Small intestine (tissue), 7 donors: ENCODE measurements at regions not wholly inside any gene's neighbourhood (a gene's known extent, or its start where the extent isn't known, plus 50 kb on each side); places are given as distances from the start of the nearest gene placed in this dataset.

ENCODE experiments used
- DNase-seq, 2 donors: peaks; one replicate each; pipeline versions ENCODE4 v3.0.0 to v3.0.0-alpha.2; 2013
- FAIRE-seq: peaks from 2 replicates; lab custom pipeline; 2012; peaks lifted over from hg19 to GRCh38; lab: Jason Lieb, UNC
- H3K27ac ChIP-seq, 3 donors: one replicate each; pipeline ENCODE4 v1.5.1; 2013; ENCODE audit warnings: low read length in 2 of 3, mild to moderate bottlenecking in 2 of 3, control low read depth in 1 of 3, inconsistent platforms in 1 of 3, low read depth in 1 of 3, moderate library complexity in 1 of 3
- H3K27me3 ChIP-seq, 3 donors: one replicate each; pipeline ENCODE4 v1.6.1; 2013; ENCODE audit warnings: low read length in 3 of 3, inconsistent platforms in 1 of 3; ENCODE audit not compliant: control insufficient read depth in 3 of 3, insufficient read depth in 3 of 3
- H3K36me3 ChIP-seq, 3 donors: one replicate each; pipeline ENCODE4 v1.6.1; 2013; ENCODE audit warnings: low read length in 3 of 3, inconsistent platforms in 1 of 3, low read depth in 1 of 3, mild to moderate bottlenecking in 1 of 3, moderate library complexity in 1 of 3; ENCODE audit not compliant: control insufficient read depth in 3 of 3, insufficient read depth in 2 of 3
- H3K4me1 ChIP-seq, 3 donors: one replicate each; pipeline ENCODE4 v1.6.1; 2013; ENCODE audit warnings: low read length in 2 of 3, inconsistent platforms in 1 of 3, low read depth in 1 of 3, mild to moderate bottlenecking in 1 of 3, moderate library complexity in 1 of 3; ENCODE audit not compliant: control insufficient read depth in 3 of 3, insufficient read depth in 2 of 3
- H3K4me3 ChIP-seq, 3 donors: one replicate each; pipeline ENCODE4 v1.5.1; 2013; ENCODE audit warnings: low read length in 3 of 3, control low read depth in 1 of 3, inconsistent platforms in 1 of 3, low read depth in 1 of 3, mild to moderate bottlenecking in 1 of 3, moderate library complexity in 1 of 3
- H3K9me3 ChIP-seq, 2 donors: one replicate each; pipeline ENCODE4 v1.6.1; 2013; ENCODE audit warnings: low read depth in 1 of 2, low read length in 1 of 2; ENCODE audit not compliant: control insufficient read depth in 2 of 2, insufficient read depth in 1 of 2
- WGBS, 3 donors: extraction: QIAGEN DNeasy Blood & Tissue Kit; methylation state at CpG; one replicate each; pipeline ENCODE4 v1.1.7; 2013; 5-methylcytosine and 5-hydroxymethylcytosine counted together
- donor health status: healthy with polysubstance abuse.
- donor health status: control.
- donor health status: control.
- donor health status: Bipolar disorder and iron deficiency.
- donor health status: healthy.

DNA sequence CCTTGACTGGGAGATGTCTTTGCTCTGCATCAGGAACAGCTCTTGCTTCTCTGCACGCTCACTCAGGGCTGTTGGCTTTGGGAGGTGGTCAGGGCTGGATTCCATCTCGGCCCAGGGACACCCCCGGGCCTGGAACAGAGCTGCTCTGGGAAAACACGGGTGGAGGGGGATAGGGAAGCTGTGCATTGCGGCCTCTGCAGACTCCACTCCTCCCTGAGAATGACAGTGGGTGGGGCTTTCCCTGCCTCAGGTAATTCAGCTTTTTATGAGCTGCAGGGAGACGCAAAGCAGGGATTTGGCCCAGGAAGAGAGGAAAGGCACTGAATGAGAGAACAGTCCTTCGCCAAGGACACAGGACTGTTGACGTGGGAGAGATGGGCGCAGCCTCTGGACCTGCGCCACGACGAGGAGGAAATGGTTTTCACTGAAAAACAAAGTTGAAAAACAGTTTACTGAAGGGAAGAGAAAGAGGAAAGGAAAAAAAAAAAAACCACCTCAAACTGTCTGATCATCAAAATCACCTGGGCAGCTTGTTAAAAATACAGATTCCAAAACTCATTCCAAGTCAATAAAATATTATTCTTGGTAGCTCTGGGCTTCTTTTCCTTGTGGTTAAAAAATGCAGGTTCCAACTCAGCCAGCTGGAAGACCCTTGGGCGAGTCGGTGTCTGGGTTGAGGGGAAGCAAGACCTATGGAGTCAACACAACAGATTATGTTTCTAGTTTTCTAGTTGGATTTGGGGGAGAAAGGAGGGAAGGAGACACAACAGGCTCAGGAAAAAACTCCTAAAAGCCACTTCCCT, 194.0 kb downstream of the ZFP36L2 start:
- no peak overlapping the region for H3K4me3 ChIP-seq
- peaks cover 0 to 3% of the 10 kb centered on the region in 2 donors for H3K9me3 ChIP-seq
- H3K36me3 ChIP-seq, result peaks cover 0 to 3% (median 0%) of the 10 kb centered on the region in 3 donors
- peaks cover under 1 to 26% (median 6%) of the 10 kb centered on the region in 3 donors for H3K4me1 ChIP-seq
- H3K27me3 ChIP-seq, result no peaks in the 10 kb centered on the region
- FAIRE-seq (no peak), DNase-seq (peak; percentile 80 to 91)
- H3K27ac ChIP-seq, result peak overlapping the region in 2 of 3 donors; percentile 58 to 87
- 7 to 32% (median 25%) methylated on average over 14 of the region's 14 CpGs for WGBS, 3 donors

DNA sequence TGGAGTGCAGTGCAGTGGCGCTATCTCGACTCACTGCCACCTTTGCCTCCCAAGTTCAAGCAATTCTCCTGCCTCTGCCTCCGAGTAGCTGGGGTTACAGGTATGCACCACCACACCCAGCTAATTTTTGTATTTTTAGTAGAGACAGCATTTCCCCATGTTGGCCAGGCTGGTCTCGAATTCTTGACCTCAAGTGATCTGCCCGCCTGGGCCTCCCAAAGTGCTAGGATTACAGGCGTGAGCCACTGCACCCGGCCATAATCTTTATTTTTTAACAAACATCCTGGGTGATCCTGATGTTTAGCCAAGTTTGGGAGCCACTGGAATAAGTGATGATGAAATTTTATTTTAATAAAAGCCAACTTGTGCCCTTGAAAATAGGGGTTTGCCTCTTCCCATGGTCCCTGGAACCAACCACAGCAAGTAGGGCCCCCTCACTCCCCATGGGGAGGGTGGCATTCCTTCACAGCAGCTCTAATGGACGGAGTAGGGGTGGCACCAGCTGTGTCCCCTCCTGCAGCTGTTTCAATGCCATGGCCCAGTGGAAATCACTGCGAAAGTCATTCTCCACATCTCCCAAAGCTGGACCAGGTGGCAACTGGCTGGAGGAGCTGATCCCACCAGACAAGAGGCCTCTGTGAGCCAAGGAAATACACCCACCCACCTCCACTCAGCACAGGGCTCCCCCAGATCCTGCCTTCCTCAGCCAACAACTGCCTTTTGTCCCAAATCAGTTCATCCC, 194.8 kb downstream of the ZFP36L2 start:
- no peaks in the 10 kb centered on the region for H3K27me3 ChIP-seq
- WGBS, 3 donors, result 59 to 75% (median 62%) methylated on average over 9 of the region's 9 CpGs
- peaks cover 0 to 3% of the 10 kb centered on the region in 2 donors for H3K9me3 ChIP-seq
- peak overlapping the region in 2 of 3 donors; percentile 58 to 75 for H3K27ac ChIP-seq
- H3K4me3 ChIP-seq, result no peak overlapping the region
- DNase-seq (no peak), FAIRE-seq (no peak)
- peaks cover 2 to 34% (median 10%) of the 10 kb centered on the region in 3 donors for H3K4me1 ChIP-seq
- peaks cover 0 to 3% (median 0%) of the 10 kb centered on the region in 3 donors for H3K36me3 ChIP-seq

GRCh38 chr2:43030551-43031307, 195.7 kb downstream of the ZFP36L2 start:
- Histone ChIP-seq H3K9me3 (peaks cover 0 to 3% of the 10 kb centered on the region in 2 donors), H3K27me3 (no peaks in the 10 kb centered on the region), H3K4me1 (peaks cover 2 to 37% (median 10%) of the 10 kb centered on the region in 3 donors), H3K27ac (no peak overlapping the region), H3K36me3 (peaks cover 0 to 3% (median 0%) of the 10 kb centered on the region in 3 donors), H3K4me3 (no peak overlapping the region)
- FAIRE-seq (no peak), DNase-seq (no peak)
- 83 to 90% (median 87%) methylated on average over 10 of the region's 10 CpGs for WGBS, 3 donors

DNA sequence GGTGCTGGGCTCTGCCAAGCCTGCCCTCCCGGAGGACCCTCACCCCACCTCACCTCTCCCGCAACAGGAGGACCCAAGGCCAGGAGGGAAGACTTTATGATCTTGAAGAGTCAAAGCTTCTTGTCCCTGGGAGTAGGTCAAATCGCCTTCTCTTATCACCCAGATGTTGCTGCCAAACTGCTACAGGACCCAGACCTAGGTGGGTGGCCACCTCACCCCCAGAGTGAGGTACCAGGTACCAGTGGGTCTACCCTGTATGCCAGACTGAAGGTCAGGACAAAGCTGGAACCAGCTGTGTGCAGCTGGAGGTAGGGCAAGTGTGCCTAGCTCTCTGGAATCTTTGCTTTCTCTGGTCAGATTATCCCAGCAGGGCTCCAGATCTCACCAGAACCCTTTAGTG, 197.2 kb downstream of the ZFP36L2 start:
- FAIRE-seq (no peak), DNase-seq (no peak)
- 45 to 70% (median 69%) methylated on average over 3 of the region's 3 CpGs for WGBS, 3 donors
- Histone ChIP-seq H3K36me3 (no peaks in the 10 kb centered on the region), H3K9me3 (peaks cover 0 to 3% of the 10 kb centered on the region in 2 donors), H3K27ac (no peak overlapping the region), H3K27me3 (no peaks in the 10 kb centered on the region), H3K4me3 (no peak overlapping the region), H3K4me1 (peaks cover 3 to 49% (median 10%) of the 10 kb centered on the region in 3 donors)

GRCh38 chr2:43028188-43028587, 198.2 kb downstream of the ZFP36L2 start:
- FAIRE-seq (no peak), DNase-seq (no peak)
- Histone ChIP-seq H3K27ac (no peak overlapping the region), H3K4me1 (peaks cover 3 to 54% (median 10%) of the 10 kb centered on the region in 3 donors), H3K9me3 (peaks cover 0 to 3% of the 10 kb centered on the region in 2 donors), H3K4me3 (no peak overlapping the region), H3K27me3 (no peaks in the 10 kb centered on the region), H3K36me3 (no peaks in the 10 kb centered on the region)
- whole genome bisulfite sequencing, 3 donors, result 67 to 78% (median 72%) methylated on average over 6 of the region's 6 CpGs

DNA sequence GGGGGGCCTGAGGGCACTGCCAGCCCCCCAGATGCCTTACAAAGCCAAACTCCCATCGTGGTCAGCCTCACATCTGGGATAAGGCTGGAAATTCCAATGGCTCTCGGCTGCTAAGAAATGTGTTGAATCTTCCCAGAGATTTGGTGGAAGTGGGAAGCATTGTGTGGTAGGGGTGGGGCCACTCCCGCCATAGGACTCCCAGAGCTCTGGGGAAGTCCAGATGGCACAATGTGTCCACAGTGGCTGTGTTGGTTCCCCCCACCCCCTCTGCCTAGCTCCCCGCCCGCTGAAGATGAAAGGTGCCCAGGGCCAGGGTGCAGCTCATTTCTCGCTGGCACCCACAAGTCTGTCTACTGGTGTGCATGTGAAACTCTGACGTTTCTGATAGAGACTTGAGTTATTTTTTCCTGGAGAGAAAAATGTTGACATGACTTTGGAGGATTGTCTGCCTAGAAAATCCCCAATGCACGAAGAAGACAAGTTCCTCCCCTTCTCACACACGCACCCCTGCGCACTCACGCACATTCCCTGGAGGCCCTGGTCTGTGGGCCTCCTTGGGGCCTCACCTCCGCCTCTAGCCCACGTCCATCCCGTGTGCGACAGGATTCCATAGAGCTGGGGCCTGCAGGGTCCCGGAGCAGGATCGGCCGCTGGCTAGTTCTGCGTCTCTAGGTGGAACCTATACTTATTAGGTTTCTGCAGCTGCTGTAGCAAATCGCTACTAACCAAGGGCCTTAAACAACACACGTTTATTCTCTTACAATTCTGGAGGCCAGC, 199.1 kb downstream of the ZFP36L2 start:
- 55 to 75% (median 62%) methylated on average over 21 of the region's 21 CpGs for WGBS, 3 donors

DNA sequence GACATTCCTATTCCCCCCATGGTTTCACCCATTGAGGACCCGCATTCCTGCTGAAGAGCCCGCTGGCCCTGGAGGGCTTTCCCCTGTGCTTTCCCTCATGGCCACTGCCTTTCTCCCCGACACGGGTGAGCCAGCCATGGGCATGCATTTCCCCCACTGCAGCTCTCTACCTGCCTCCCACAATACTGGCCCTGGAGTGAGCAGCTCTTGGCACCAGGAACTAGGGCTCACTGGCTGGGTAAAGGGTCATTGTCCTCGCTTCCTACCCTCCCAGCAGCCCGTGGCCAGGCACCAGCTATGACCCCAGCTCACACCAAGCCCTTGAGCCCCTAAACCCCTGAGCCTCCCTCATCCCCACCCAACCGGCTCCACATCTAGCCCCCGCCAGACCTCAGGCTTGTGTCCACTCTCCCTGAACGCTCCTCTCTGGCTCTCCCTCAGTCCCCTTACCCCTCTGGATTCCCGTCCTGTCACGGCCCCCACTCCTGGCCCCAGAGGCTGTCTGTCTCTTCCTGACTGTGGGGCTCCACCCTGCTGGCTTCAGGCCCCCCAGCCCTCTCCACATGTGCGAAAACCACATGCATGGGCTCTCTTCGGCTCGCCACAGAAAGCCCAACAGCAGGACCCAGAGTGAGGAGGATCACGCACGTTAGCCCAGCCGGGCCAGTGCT, 199.8 kb downstream of the ZFP36L2 start:
- no peaks in the 10 kb centered on the region for H3K27me3 ChIP-seq
- no peak overlapping the region for H3K4me3 ChIP-seq
- FAIRE-seq (no peak), DNase-seq (no peak)
- peaks cover 3 to 52% (median 4%) of the 10 kb centered on the region in 3 donors for H3K4me1 ChIP-seq
- 71 to 74% (median 74%) methylated on average over 16 to 17 of the region's 17 CpGs for WGBS, 3 donors
- peaks cover 0 to 9% of the 10 kb centered on the region in 2 donors for H3K9me3 ChIP-seq
- peak overlapping the region in 1 of 3 donors; percentile 29 for H3K27ac ChIP-seq
- H3K36me3 ChIP-seq, result no peaks in the 10 kb centered on the region

More for the DNA sequence above, 199.1 kb downstream of the ZFP36L2 start:
- Histone ChIP-seq H3K9me3 (peaks cover 0 to 3% of the 10 kb centered on the region in 2 donors), H3K27me3 (no peaks in the 10 kb centered on the region), H3K4me3 (no peak overlapping the region), H3K4me1 (peaks cover 3 to 54% (median 7%) of the 10 kb centered on the region in 3 donors), H3K36me3 (no peaks in the 10 kb centered on the region), H3K27ac (no peak overlapping the region)
- DNase-seq (peak in 1 of 2 donors; percentile 48), FAIRE-seq (no peak)
